ENCODE measurements at regions not wholly inside any gene's neighbourhood (a gene's known extent, or its start where the extent isn't known, plus 50 kb on each side); places are given as distances from the start of the nearest gene placed in this dataset.

GRCh38 chr11:103842795-103843194 lies 193.6 kb upstream of the DDI1 start:
- Histone ChIP-seq H3K27me3 (ENCODE audit: control insufficient read depth in 4 of 4, insufficient read depth in 4 of 4, low read length in 3 of 4) (no peaks in the 10 kb centered on the region), H3K9me3 (ENCODE audit: control insufficient read depth in 4 of 4, low read length in 3 of 4) (no peaks in the 10 kb centered on the region), H3K27ac (ENCODE audit: low read depth in 1 of 2, low read length in 2 of 2) (no peak overlapping the region), H3K4me1 (ENCODE audit: control insufficient read depth in 4 of 4, insufficient read depth in 4 of 4, low read length in 3 of 4) (no peaks in the 10 kb centered on the region), H3K4me3 (ENCODE audit: low read depth in 1 of 3, low read length in 3 of 3) (no peak overlapping the region), H3K9ac (ENCODE audit: low read depth in 1 of 2, low read length in 2 of 2) (no peak overlapping the region), H3K36me3 (ENCODE audit: control insufficient read depth in 4 of 4, insufficient read depth in 3 of 4, low read depth in 1 of 4, low read length in 3 of 4) (no peaks in the 10 kb centered on the region)
- DNase-seq (ENCODE audit: low spot score) = no peak
- TF ChIP-seq, protein P1, sequence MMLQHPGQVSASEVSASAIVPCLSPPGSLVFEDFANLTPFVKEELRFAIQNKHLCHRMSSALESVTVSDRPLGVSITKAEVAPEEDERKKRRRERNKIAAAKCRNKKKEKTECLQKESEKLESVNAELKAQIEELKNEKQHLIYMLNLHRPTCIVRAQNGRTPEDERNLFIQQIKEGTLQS (IDR thresholded peaks at IDR 0.05) = no peak
- no peak for TF ChIP-seq HNF4G (IDR thresholded peaks at IDR 0.05)
- TF ChIP-seq, protein P2, sequence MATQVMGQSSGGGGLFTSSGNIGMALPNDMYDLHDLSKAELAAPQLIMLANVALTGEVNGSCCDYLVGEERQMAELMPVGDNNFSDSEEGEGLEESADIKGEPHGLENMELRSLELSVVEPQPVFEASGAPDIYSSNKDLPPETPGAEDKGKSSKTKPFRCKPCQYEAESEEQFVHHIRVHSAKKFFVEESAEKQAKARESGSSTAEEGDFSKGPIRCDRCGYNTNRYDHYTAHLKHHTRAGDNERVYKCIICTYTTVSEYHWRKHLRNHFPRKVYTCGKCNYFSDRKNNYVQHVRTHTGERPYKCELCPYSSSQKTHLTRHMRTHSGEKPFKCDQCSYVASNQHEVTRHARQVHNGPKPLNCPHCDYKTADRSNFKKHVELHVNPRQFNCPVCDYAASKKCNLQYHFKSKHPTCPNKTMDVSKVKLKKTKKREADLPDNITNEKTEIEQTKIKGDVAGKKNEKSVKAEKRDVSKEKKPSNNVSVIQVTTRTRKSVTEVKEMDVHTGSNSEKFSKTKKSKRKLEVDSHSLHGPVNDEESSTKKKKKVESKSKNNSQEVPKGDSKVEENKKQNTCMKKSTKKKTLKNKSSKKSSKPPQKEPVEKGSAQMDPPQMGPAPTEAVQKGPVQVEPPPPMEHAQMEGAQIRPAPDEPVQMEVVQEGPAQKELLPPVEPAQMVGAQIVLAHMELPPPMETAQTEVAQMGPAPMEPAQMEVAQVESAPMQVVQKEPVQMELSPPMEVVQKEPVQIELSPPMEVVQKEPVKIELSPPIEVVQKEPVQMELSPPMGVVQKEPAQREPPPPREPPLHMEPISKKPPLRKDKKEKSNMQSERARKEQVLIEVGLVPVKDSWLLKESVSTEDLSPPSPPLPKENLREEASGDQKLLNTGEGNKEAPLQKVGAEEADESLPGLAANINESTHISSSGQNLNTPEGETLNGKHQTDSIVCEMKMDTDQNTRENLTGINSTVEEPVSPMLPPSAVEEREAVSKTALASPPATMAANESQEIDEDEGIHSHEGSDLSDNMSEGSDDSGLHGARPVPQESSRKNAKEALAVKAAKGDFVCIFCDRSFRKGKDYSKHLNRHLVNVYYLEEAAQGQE (IDR thresholded peaks at IDR 0.05) = no peak
- TF ChIP-seq GABPA (IDR thresholded peaks at IDR 0.05 in 1 of 2, conservative IDR thresholded peaks at IDR 0.05 in 1 of 2) = no peak
- TF ChIP-seq FOXA2 (IDR thresholded peaks at IDR 0.05) = no peak
- TF ChIP-seq ZBTB33 (IDR thresholded peaks at IDR 0.05) = no peak
- WGBS = 80% methylated on average over 2 of the region's 2 CpGs

GRCh38 chr11:103844327-103845215 lies 191.9 kb upstream of the DDI1 start:
- no peaks in the 10 kb centered on the region for H3K36me3 ChIP-seq (ENCODE audit: control insufficient read depth in 4 of 4, insufficient read depth in 3 of 4, low read depth in 1 of 4, low read length in 3 of 4)
- 64% methylated on average over 7 of the region's 7 CpGs for WGBS
- DNase-seq (ENCODE audit: low spot score) = no peak
- no peaks in the 10 kb centered on the region for H3K4me1 ChIP-seq (ENCODE audit: control insufficient read depth in 4 of 4, insufficient read depth in 4 of 4, low read length in 3 of 4)
- no peaks in the 10 kb centered on the region for H3K27me3 ChIP-seq (ENCODE audit: control insufficient read depth in 4 of 4, insufficient read depth in 4 of 4, low read length in 3 of 4)
- no peak for TF ChIP-seq FOXA2 (IDR thresholded peaks at IDR 0.05)
- TF ChIP-seq RXRA (IDR thresholded peaks at IDR 0.05) = no peak
- TF ChIP-seq JUND (IDR thresholded peaks at IDR 0.05) = no peak
- TF ChIP-seq, protein P1 (IDR thresholded peaks at IDR 0.05) = no peak
- TF ChIP-seq RAD21 (IDR thresholded peaks at IDR 0.05) = no peak
- H3K9ac ChIP-seq (ENCODE audit: low read depth in 1 of 2, low read length in 2 of 2) = no peak overlapping the region
- H3K9me3 ChIP-seq (ENCODE audit: control insufficient read depth in 4 of 4, low read length in 3 of 4) = no peaks in the 10 kb centered on the region
- H3K27ac ChIP-seq (ENCODE audit: low read depth in 1 of 2, low read length in 2 of 2) = no peak overlapping the region
- no peak overlapping the region for H3K4me3 ChIP-seq (ENCODE audit: low read depth in 1 of 3, low read length in 3 of 3)

- no peaks in the 10 kb centered on the region for H3K36me3 ChIP-seq (ENCODE audit: control insufficient read depth in 4 of 4, insufficient read depth in 3 of 4, low read depth in 1 of 4, low read length in 3 of 4)
- no peak overlapping the region for H3K27ac ChIP-seq (ENCODE audit: low read depth in 1 of 2, low read length in 2 of 2)
- H3K27me3 ChIP-seq (ENCODE audit: control insufficient read depth in 4 of 4, insufficient read depth in 4 of 4, low read length in 3 of 4) = no peaks in the 10 kb centered on the region
- no peaks in the 10 kb centered on the region for H3K9me3 ChIP-seq (ENCODE audit: control insufficient read depth in 4 of 4, low read length in 3 of 4)
- no peak overlapping the region for H3K4me3 ChIP-seq (ENCODE audit: low read depth in 1 of 3, low read length in 3 of 3)
- no peak overlapping the region for H3K9ac ChIP-seq (ENCODE audit: low read depth in 1 of 2, low read length in 2 of 2)
- DNase-seq (ENCODE audit: low spot score) = no peak
- WGBS = 41% methylated on average over 1 of the region's 1 CpG
- H3K4me1 ChIP-seq (ENCODE audit: control insufficient read depth in 4 of 4, insufficient read depth in 4 of 4, low read length in 3 of 4) = no peaks in the 10 kb centered on the region
- TF ChIP-seq GABPA (IDR thresholded peaks at IDR 0.05 in 1 of 2, conservative IDR thresholded peaks at IDR 0.05 in 1 of 2) = no peak
- TF ChIP-seq, protein P3, sequence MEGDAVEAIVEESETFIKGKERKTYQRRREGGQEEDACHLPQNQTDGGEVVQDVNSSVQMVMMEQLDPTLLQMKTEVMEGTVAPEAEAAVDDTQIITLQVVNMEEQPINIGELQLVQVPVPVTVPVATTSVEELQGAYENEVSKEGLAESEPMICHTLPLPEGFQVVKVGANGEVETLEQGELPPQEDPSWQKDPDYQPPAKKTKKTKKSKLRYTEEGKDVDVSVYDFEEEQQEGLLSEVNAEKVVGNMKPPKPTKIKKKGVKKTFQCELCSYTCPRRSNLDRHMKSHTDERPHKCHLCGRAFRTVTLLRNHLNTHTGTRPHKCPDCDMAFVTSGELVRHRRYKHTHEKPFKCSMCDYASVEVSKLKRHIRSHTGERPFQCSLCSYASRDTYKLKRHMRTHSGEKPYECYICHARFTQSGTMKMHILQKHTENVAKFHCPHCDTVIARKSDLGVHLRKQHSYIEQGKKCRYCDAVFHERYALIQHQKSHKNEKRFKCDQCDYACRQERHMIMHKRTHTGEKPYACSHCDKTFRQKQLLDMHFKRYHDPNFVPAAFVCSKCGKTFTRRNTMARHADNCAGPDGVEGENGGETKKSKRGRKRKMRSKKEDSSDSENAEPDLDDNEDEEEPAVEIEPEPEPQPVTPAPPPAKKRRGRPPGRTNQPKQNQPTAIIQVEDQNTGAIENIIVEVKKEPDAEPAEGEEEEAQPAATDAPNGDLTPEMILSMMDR (IDR thresholded peaks at IDR 0.05; ENCODE audit: low read depth, low read length, missing input control) = no peak
- TF ChIP-seq HNF4G (IDR thresholded peaks at IDR 0.05) = no peak
- TF ChIP-seq SP1 (IDR thresholded peaks at IDR 0.05) = no peak
- TF ChIP-seq HNF4A (conservative IDR thresholded peaks at IDR 0.05) = no peak
- TF ChIP-seq JUND (IDR thresholded peaks at IDR 0.05) = no peak
- no peak for TF ChIP-seq FOXA1 (IDR thresholded peaks at IDR 0.05)
- no peak for TF ChIP-seq YY1 (IDR thresholded peaks at IDR 0.05)
- no peak for TF ChIP-seq RAD21 (IDR thresholded peaks at IDR 0.05)
- TF ChIP-seq EGR1 (IDR thresholded peaks at IDR 0.05; ENCODE audit: low read depth in 2 of 2) = no peak
- no peak for TF ChIP-seq TAF1 (conservative IDR thresholded peaks at IDR 0.05)
- no peak for TF ChIP-seq RXRA (IDR thresholded peaks at IDR 0.05)
- TF ChIP-seq, protein P1 (IDR thresholded peaks at IDR 0.05) = no peak
These were observed 191.1 kb upstream of the DDI1 start for GRCh38 chr11:103845331-103845730.

Measured in liver (tissue), 8 donors.